IMR-90 (cell line): ENCODE measurements at regions not wholly inside any gene's neighbourhood (a gene's known extent, or its start where the extent isn't known, plus 50 kb on each side); places are given as distances from the start of the nearest gene placed in this dataset.

Experiments
- ATAC-seq: fragments of 200-7000 bp; cut with Tn5 transposase; 2 replicates; pipeline ENCODE4 v1.9.1; 2020; ENCODE audit warnings: low read depth, mild to moderate bottlenecking, moderate library complexity
- BruUV-seq: library from RNA; stranded (reverse); fragments of 400-500 nt; replicated peaks from 2 replicates; lab custom pipeline; 2021; lab: Mats Ljungman, UMichigan
- CTCF ChIA-PET: fragments of 300-600 bp; formaldehyde crosslinking; extraction: SDS; loops from one replicate; lab custom pipeline; 2021; ENCODE audit warnings: antibody characterized with exemption; lab: Yijun Ruan, JAX
- POLR2A ChIA-PET: fragments of 300-600 bp; sonication (Branson Sonifier 250); formaldehyde crosslinking; loops from one replicate; lab custom pipeline; 2022; ENCODE audit warnings: antibody characterized with exemption; ENCODE audit not compliant: unreplicated experiment; lab: Charles Lee
- DNase-seq: peaks from one replicate; pipeline ENCODE4 v3.0.0; 2013
- H2AFZ ChIP-seq: replicated peaks from 2 replicates; pipeline ENCODE3; 2013; ENCODE audit warnings: low read length, mild to moderate bottlenecking; ENCODE audit not compliant: poor library complexity
- H2AK5ac ChIP-seq: 2 replicates; pipeline ENCODE4 v1.6.1; 2013; ENCODE audit warnings: low read depth, low read length, inconsistent platforms
- H2AK9ac ChIP-seq: replicated peaks from 2 replicates; pipeline ENCODE3; 2013; ENCODE audit warnings: mild to moderate bottlenecking, low read depth, low read length, moderate library complexity; ENCODE audit not compliant: poor library complexity
- H2BK120ac ChIP-seq: 2 replicates; pipeline ENCODE4 v1.6.1; 2013; ENCODE audit warnings: low read depth, low read length, inconsistent platforms
- H2BK15ac ChIP-seq: 3 replicates; pipeline ENCODE4 v1.6.1; 2013; ENCODE audit warnings: low read depth, low read length, inconsistent platforms
- H2BK20ac ChIP-seq: 2 replicates; pipeline ENCODE4 v1.6.1; 2013; ENCODE audit warnings: low read depth, mild to moderate bottlenecking, inconsistent platforms, low read length, moderate library complexity
- H2BK5ac ChIP-seq: 2 replicates; pipeline ENCODE4 v1.6.1; 2013; ENCODE audit warnings: mild to moderate bottlenecking, low read depth, low read length, inconsistent platforms; ENCODE audit not compliant: poor library complexity, severe bottlenecking
- H3K14ac ChIP-seq: replicated peaks from 2 replicates; pipeline ENCODE4 v1.6.1; 2013; ENCODE audit warnings: low read depth, low read length, inconsistent platforms
- H3K18ac ChIP-seq: 2 replicates; pipeline ENCODE4 v1.6.1; 2013; ENCODE audit warnings: low read depth, low read length, control low read depth
- H3K23ac ChIP-seq: 2 replicates; pipeline ENCODE4 v1.6.1; 2013; ENCODE audit warnings: low read depth, low read length, inconsistent platforms
- H3K27ac ChIP-seq: 2 replicates; pipeline ENCODE4 v1.5.1; 2013; ENCODE audit warnings: mild to moderate bottlenecking, control low read depth, low read length; ENCODE audit not compliant: insufficient read depth
- H3K27me3 ChIP-seq: 2 replicates; pipeline ENCODE4 v1.6.1; 2013; ENCODE audit warnings: low read length; ENCODE audit not compliant: control insufficient read depth, insufficient read depth
- H3K36me3 ChIP-seq: 2 replicates; pipeline ENCODE4 v1.6.1; 2013; ENCODE audit warnings: low read length, mixed read lengths; ENCODE audit not compliant: control insufficient read depth, insufficient read depth
- H3K4ac ChIP-seq: 2 replicates; pipeline ENCODE4 v1.6.1; 2013; ENCODE audit warnings: low read depth, low read length, inconsistent platforms
- H3K4me1 ChIP-seq: 2 replicates; pipeline ENCODE4 v1.6.1; 2013; ENCODE audit warnings: low read length, mixed read lengths; ENCODE audit not compliant: control insufficient read depth, insufficient read depth
- H3K4me2 ChIP-seq: 2 replicates; pipeline ENCODE4 v1.6.1; 2013; ENCODE audit warnings: low read depth, mild to moderate bottlenecking, control low read depth, low read length, moderate library complexity
- H3K4me3 ChIP-seq: 2 replicates; pipeline ENCODE4 v1.5.1; 2013; ENCODE audit warnings: low read depth, mild to moderate bottlenecking, control low read depth, low read length, moderate library complexity; ENCODE audit not compliant: insufficient read depth
- H3K56ac ChIP-seq: 2 replicates; pipeline ENCODE4 v1.6.1; 2013; ENCODE audit warnings: low read length, inconsistent platforms; ENCODE audit not compliant: insufficient read depth; ENCODE audit errors: extremely low read depth
- H3K79me1 ChIP-seq, 2 experiments: 2 replicates each; pipeline ENCODE4 v1.6.1; 2013; ENCODE audit warnings: low read length in 2 of 2, inconsistent platforms in 1 of 2, low read depth in 1 of 2
- H3K9ac ChIP-seq: 2 replicates; pipeline ENCODE4 v1.6.1; 2013; ENCODE audit warnings: low read depth, low read length, control low read depth
- H3K9me1 ChIP-seq: 2 replicates; pipeline ENCODE4 v1.6.1; 2013; ENCODE audit warnings: low read length, inconsistent platforms; ENCODE audit not compliant: insufficient read depth
- H3K9me3 ChIP-seq: 2 replicates; pipeline ENCODE4 v1.6.1; 2013; ENCODE audit warnings: low read length; ENCODE audit not compliant: control insufficient read depth, insufficient read depth
- H4K20me1 ChIP-seq: 2 replicates; pipeline ENCODE4 v1.6.1; 2013; ENCODE audit warnings: low read length, inconsistent platforms; ENCODE audit not compliant: insufficient read depth
- H4K5ac ChIP-seq: 2 replicates; pipeline ENCODE4 v1.6.1; 2013; ENCODE audit warnings: mild to moderate bottlenecking, low read depth, low read length, control low read depth
- H4K8ac ChIP-seq, 2 experiments: 2 replicates each; pipeline ENCODE4 v1.6.1; 2013; ENCODE audit warnings: low read depth in 2 of 2, low read length in 2 of 2, control low read depth in 1 of 2, inconsistent platforms in 1 of 2
- H4K91ac ChIP-seq: 2 replicates; pipeline ENCODE4 v1.6.1; 2013; ENCODE audit warnings: low read depth, low read length, inconsistent platforms; ENCODE audit not compliant: insufficient read depth
- SMC3 ChIP-seq: fragments of 150-350 bp; IDR thresholded peaks from 2 replicates; pipeline ENCODE4 v1.6.1; 2016; ENCODE audit warnings: low read depth, mild to moderate bottlenecking, antibody characterized with exemption, low read length, moderate library complexity
- dilution Hi-C: fragments of 300-500 bp; cut with HindIII; formaldehyde crosslinking; loops from one replicate; pipeline ENCODE4 v1.14.3; 2018; ENCODE audit warnings: low sequenced_read_pairs; ENCODE audit not compliant: unreplicated experiment
- in situ Hi-C: fragments of 300-500 bp; cut with MboI; formaldehyde crosslinking; loops from 3 replicates; pipeline ENCODE4 v1.14.3; 2019; ENCODE audit warnings: low sequenced_read_pairs, inconsistent platforms, mixed read lengths
- intact Hi-C: fragments of 100-400 bp; cut with micrococcal nuclease; formaldehyde crosslinking; loops from 2 replicates; pipeline ENCODE4 v1.10.0; 2022

GRCh38 chr13:26822146-26822545, 61.6 kb upstream of the GPR12 start:
- H3K4me2 ChIP-seq = no peak overlapping the region
- no peak for DNase-seq
- dilution Hi-C loops = no loop called here
- no peaks in the 10 kb centered on the region for H3K36me3 ChIP-seq
- ATAC-seq = no peak
- H2BK5ac ChIP-seq = no peak overlapping the region
- H2AK5ac ChIP-seq = no peak overlapping the region
- H3K27me3 ChIP-seq = peaks cover 2% of the 10 kb centered on the region; the same call in 1 of the 2 replicates
- H2BK20ac ChIP-seq = no peak overlapping the region
- H2BK120ac ChIP-seq = no peak overlapping the region
- no peaks in the 10 kb centered on the region for H3K4me1 ChIP-seq
- in situ Hi-C loops = no loop called here
- no peaks in the 10 kb centered on the region for H3K9me1 ChIP-seq
- H3K23ac ChIP-seq = no peak overlapping the region
- no TSS peak for BruUV-seq
- ChIA-PET CTCF (no interaction called here), POLR2A (no interaction called here)
- no peak for TF ChIP-seq SMC3
- H3K14ac ChIP-seq = no peak overlapping the region
- no peak overlapping the region for H4K8ac ChIP-seq
- no peak overlapping the region for H4K5ac ChIP-seq
- no peaks in the 10 kb centered on the region for H3K9me3 ChIP-seq
- no peak overlapping the region for H2AFZ ChIP-seq
- no peak overlapping the region for H3K18ac ChIP-seq
- no peak overlapping the region for H2BK15ac ChIP-seq
- H4K20me1 ChIP-seq = no peaks in the 10 kb centered on the region
- H3K9ac ChIP-seq = no peak overlapping the region
- intact Hi-C loops = no loop called here
- no peak overlapping the region for H2AK9ac ChIP-seq
- no peaks in the 10 kb centered on the region for H3K79me1 ChIP-seq
- H3K4me3 ChIP-seq = no peak overlapping the region
- no peak overlapping the region for H3K27ac ChIP-seq
- H3K56ac ChIP-seq = no peak overlapping the region
- H4K91ac ChIP-seq = no peak overlapping the region
- H3K4ac ChIP-seq = no peak overlapping the region
